T-helper 2 cell treated with Interferon-gamma antibody and Interleukin-4, amounts not matched to agents 5 μg/mL and 100 μg/mL, for 36 hours (primary cell): ENCODE measurements at regions not wholly inside any gene's neighbourhood (a gene's known extent, or its start where the extent isn't known, plus 50 kb on each side); places are given as distances from the start of the nearest gene placed in this dataset.
"Not testable (repeated sequence)": the region's sequence is repeated elsewhere in the genome, so short reads cannot be mapped to it uniquely, and the experiment has no call there.

Source experiments
- DNase-seq: peaks from one replicate; pipeline ENCODE4 v3.0.0; 2021; ENCODE audit warnings: low spot score
- H3K27ac Mint-ChIP-seq: one replicate; pipeline ENCODE4 v1.8.0; 2021; ENCODE audit warnings: mild to moderate bottlenecking, mixed read lengths
- H3K27me3 Mint-ChIP-seq: one replicate; pipeline ENCODE4 v1.8.0; 2021; ENCODE audit warnings: low read depth, mixed read lengths
- H3K36me3 Mint-ChIP-seq: one replicate; pipeline ENCODE4 v1.8.0; 2021; ENCODE audit warnings: low read depth, mixed read lengths
- H3K4me1 Mint-ChIP-seq: one replicate; pipeline ENCODE4 v1.8.0; 2021; ENCODE audit warnings: low read depth, mixed read lengths
- H3K4me3 Mint-ChIP-seq: one replicate; pipeline ENCODE4 v1.8.0; 2022; ENCODE audit warnings: mild to moderate bottlenecking, moderate library complexity, mixed read lengths
- H3K9me3 Mint-ChIP-seq: one replicate; pipeline ENCODE4 v1.8.0; 2021; ENCODE audit warnings: mixed read lengths

GRCh38 chr11:57871231-57871630 is 109.6 kb downstream of the CTNND1 start:
- no peak for DNase-seq
- no peaks in the 10 kb centered on the region for H3K9me3 Mint-ChIP-seq
- peaks cover 11% of the 10 kb centered on the region for H3K4me1 Mint-ChIP-seq
- no peaks in the 10 kb centered on the region for H3K36me3 Mint-ChIP-seq
- H3K27ac Mint-ChIP-seq, result no peak overlapping the region
- H3K4me3 Mint-ChIP-seq, result no peak overlapping the region
- no peaks in the 10 kb centered on the region for H3K27me3 Mint-ChIP-seq

GRCh38 chr11:57873196-57873911 is 111.8 kb downstream of the CTNND1 start:
- Mint-ChIP-seq H3K4me3 (peak overlapping the region; percentile 18), H3K9me3 (no peaks in the 10 kb centered on the region), H3K27ac (no peak overlapping the region), H3K36me3 (no peaks in the 10 kb centered on the region), H3K27me3 (no peaks in the 10 kb centered on the region), H3K4me1 (peaks cover 11% of the 10 kb centered on the region)
- DNase-seq, result no peak

GRCh38 chr11:57874981-57875380 is 113.4 kb downstream of the CTNND1 start:
- H3K27ac Mint-ChIP-seq, result no peak overlapping the region
- no peak overlapping the region for H3K4me3 Mint-ChIP-seq
- no peak for DNase-seq
- no peaks in the 10 kb centered on the region for H3K9me3 Mint-ChIP-seq
- no peaks in the 10 kb centered on the region for H3K27me3 Mint-ChIP-seq
- H3K4me1 Mint-ChIP-seq, result peaks cover 13% of the 10 kb centered on the region
- H3K36me3 Mint-ChIP-seq, result no peaks in the 10 kb centered on the region

DNA sequence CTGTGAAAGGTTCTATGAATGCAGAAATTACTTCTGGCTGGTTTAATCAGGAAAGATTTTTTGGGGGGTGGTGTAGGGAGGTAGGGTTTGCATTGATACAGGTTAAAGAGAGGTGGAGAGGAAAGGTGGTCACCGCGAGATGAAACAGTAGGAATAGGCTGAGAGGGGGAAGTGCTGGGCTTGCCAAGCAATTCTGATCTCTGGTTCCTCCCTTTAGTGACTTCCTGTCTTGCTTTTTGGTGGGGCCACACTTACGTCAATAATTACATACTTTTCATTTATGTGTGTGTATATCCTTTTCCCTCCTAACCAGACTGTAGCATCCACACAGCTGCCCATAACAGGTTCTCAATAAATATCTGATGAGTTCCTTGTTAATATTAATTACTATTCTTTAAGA is 120.0 kb downstream of the CTNND1 start:
- Mint-ChIP-seq H3K27me3 (no peaks in the 10 kb centered on the region), H3K4me3 (no peak overlapping the region)
- DNase-seq, result no peak

DNA sequence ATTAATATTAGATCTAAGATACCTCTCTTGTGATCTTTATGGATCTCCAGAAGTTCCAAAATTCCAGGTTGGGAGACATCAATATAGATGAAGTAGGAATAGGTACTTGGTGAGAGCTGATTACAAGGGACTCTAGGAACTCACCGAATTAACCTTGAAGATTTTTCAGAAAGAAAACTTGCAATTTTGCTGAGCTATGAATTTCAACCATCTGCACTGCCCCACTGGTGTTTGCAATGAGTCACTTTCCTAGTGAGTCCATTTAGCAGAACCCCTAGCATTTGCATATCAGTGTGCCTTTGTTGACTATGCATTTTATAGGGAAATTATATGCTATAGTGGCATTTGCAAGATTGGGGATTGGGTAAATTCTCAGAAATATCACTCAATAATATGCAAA is 122.0 kb downstream of the CTNND1 start:
- Mint-ChIP-seq H3K27ac (no peak overlapping the region), H3K4me3 (no peak overlapping the region), H3K9me3 (no peaks in the 10 kb centered on the region), H3K27me3 (no peaks in the 10 kb centered on the region), H3K4me1 (peaks cover 9% of the 10 kb centered on the region), H3K36me3 (no peaks in the 10 kb centered on the region)
- DNase-seq, result no peak

More for the DNA sequence above, 120.0 kb downstream of the CTNND1 start:
- Mint-ChIP-seq H3K36me3 (no peaks in the 10 kb centered on the region), H3K9me3 (no peaks in the 10 kb centered on the region), H3K4me1 (peaks cover 9% of the 10 kb centered on the region), H3K27ac (no peak overlapping the region)

GRCh38 chr11:57885298-57886050 is 123.9 kb downstream of the CTNND1 start:
- H3K9me3 Mint-ChIP-seq, result no peaks in the 10 kb centered on the region
- H3K4me1 Mint-ChIP-seq, result peaks cover 3% of the 10 kb centered on the region

DNA sequence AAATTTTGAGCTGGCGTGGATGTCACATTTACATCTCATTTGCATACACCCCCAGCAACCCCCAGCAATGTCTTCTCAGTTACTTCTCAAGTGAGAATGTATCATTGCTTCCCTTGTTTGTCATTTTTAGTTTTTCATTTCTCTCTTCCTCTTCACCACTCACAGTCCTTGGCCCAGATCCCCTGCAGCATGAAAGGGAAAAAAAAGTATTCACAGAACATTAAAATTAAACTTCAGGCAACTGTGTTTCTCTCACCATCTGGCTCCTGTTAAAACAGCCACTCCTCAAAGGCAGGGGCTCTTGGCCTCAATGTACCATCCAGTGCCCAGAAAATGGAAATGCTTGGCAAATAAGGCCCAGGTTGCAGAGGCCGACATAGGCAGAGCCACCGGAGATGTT is 126.8 kb downstream of the CTNND1 start:
- H3K4me3 Mint-ChIP-seq, result no peak overlapping the region
- H3K4me1 Mint-ChIP-seq, result no peaks in the 10 kb centered on the region

More at GRCh38 chr11:57885298-57886050, 123.9 kb downstream of the CTNND1 start:
- no peaks in the 10 kb centered on the region for H3K36me3 Mint-ChIP-seq
- no peak for DNase-seq
- H3K27me3 Mint-ChIP-seq, result no peaks in the 10 kb centered on the region
- H3K4me3 Mint-ChIP-seq, result no peak overlapping the region
- H3K27ac Mint-ChIP-seq, result no peak overlapping the region

DNA sequence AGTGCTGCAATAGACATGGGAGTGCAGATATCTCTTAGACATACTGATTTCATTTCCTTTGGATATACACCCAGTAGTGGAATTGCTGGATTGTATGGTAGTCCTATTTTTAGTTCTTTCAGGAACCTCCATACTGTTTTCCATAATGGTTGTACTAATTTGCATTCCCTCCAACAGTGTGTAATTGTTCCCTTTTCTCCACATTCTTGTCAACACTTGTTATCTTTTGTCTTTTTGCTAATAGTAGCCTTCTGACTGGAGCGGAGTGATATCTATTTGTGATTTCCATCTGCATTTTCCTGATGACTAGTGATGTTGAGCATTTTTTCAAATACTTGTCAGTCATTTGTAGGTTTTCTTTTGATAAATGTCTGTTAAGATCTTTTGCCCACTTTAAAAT is 128.9 kb downstream of the CTNND1 start:
- Mint-ChIP-seq H3K36me3 (no peaks in the 10 kb centered on the region), H3K4me3 (no peak overlapping the region), H3K9me3 (no peaks in the 10 kb centered on the region), H3K4me1 (no peaks in the 10 kb centered on the region), H3K27ac (no peak overlapping the region), H3K27me3 (peaks cover 2% of the 10 kb centered on the region)
- DNase-seq, result no peak

More for the DNA sequence above, 126.8 kb downstream of the CTNND1 start:
- H3K27me3 Mint-ChIP-seq, result peaks cover 2% of the 10 kb centered on the region
- H3K36me3 Mint-ChIP-seq, result no peaks in the 10 kb centered on the region
- H3K27ac Mint-ChIP-seq, result no peak overlapping the region
- H3K9me3 Mint-ChIP-seq, result no peaks in the 10 kb centered on the region
- DNase-seq, result no peak

DNA sequence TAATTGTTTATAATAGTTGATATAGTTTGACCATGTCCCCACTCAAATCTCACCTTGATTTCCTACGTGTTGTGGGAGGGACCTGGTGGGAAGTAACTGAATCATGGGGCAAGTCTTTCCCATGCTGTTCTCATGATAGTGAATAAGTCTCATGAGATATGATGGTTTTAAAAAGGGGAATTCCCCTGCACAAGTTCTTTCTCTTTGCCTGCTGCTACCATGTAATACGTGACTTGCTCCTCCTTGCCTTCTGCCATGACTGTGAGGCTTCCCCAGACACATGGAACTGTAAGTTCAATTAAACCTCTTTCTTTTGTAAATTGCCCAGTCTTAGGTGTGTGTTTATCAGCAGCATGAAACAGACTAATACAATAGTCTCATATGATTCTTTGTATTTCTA is 130.5 kb upstream of the OR9Q1 start:
- not testable (repeated sequence) for H3K4me1 Mint-ChIP-seq, DNase-seq, H3K9me3 Mint-ChIP-seq, H3K4me3 Mint-ChIP-seq, H3K27ac Mint-ChIP-seq, H3K36me3 Mint-ChIP-seq, H3K27me3 Mint-ChIP-seq

DNA sequence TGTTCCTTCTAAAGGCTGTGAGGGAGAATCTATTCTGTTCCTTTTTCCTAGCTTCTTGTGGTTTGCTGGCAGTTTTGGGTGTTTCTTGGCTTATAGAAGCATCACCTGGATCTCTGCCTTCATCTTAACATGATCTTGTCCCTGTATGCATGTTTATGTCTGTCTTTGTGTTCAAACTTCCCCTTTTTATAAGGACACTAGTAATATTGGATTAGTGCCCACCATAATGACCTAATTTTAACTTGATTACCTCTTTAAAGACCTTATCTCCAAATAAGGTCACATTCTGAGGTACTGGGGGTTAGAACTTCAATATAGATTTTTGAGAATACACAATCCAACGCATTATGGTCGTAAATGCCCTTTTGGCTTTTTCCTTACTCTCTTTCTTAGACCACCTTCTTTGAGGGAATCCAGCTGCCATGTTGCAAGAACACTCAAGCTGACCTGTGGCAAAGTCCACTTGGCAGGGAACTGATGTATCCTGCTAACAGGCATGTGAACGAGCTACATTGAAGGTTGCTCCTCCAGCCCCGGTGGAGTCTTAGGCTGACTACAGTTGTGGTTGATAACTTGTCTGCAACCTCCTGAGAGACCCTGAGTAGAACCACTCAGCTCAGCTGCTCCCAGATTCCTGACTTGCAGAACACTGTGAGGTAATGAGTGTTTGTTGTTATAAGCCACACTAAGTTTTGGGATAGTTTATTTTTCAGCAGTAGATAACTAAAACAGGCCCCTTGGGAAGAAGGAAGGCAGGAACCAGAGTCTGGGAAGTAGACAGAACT is 127.1 kb upstream of the OR9Q1 start:
- Mint-ChIP-seq H3K4me3 (no peak overlapping the region), H3K4me1 (no peaks in the 10 kb centered on the region), H3K27me3 (peaks cover 2% of the 10 kb centered on the region), H3K27ac (no peak overlapping the region), H3K9me3 (no peaks in the 10 kb centered on the region), H3K36me3 (no peaks in the 10 kb centered on the region)
- DNase-seq, result no peak

GRCh38 chr11:57899378-57899777 is 124.3 kb upstream of the OR9Q1 start:
- Mint-ChIP-seq H3K36me3 (no peaks in the 10 kb centered on the region), H3K4me3 (no peak overlapping the region), H3K27me3 (no peaks in the 10 kb centered on the region)

GRCh38 chr11:57900320-57900719 is 123.4 kb upstream of the OR9Q1 start:
- Mint-ChIP-seq H3K27me3 (no peaks in the 10 kb centered on the region), H3K4me3 (no peak overlapping the region), H3K27ac (no peak overlapping the region), H3K4me1 (no peaks in the 10 kb centered on the region), H3K36me3 (no peaks in the 10 kb centered on the region), H3K9me3 (no peaks in the 10 kb centered on the region)
- no peak for DNase-seq

More at GRCh38 chr11:57899378-57899777, 124.3 kb upstream of the OR9Q1 start:
- H3K9me3 Mint-ChIP-seq, result no peaks in the 10 kb centered on the region
- no peak overlapping the region for H3K27ac Mint-ChIP-seq
- DNase-seq, result no peak
- no peaks in the 10 kb centered on the region for H3K4me1 Mint-ChIP-seq

DNA sequence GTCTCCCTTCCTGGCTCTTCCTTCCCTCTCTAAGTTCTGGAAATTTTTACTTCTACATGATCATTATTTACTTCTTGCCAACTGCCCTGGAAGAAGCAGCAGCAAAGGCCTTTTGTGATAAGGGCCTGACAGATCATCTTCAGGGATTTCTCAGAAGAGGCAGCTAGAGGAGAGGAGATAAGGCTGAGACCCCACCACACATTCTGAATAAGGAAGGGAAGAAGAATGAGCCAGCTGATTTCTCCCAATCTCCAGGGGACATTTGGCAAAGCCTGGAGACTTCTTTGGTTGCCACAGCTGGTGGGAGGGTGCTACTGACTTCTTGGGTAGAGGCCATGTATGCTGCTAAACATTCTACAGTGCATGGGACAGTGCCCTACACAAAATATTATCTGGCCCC is 122.4 kb upstream of the OR9Q1 start:
- no peaks in the 10 kb centered on the region for H3K9me3 Mint-ChIP-seq
- no peak for DNase-seq
- no peaks in the 10 kb centered on the region for H3K4me1 Mint-ChIP-seq
- no peaks in the 10 kb centered on the region for H3K36me3 Mint-ChIP-seq
- no peaks in the 10 kb centered on the region for H3K27me3 Mint-ChIP-seq
- H3K27ac Mint-ChIP-seq, result no peak overlapping the region
- H3K4me3 Mint-ChIP-seq, result no peak overlapping the region

GRCh38 chr11:57901756-57902155 is 121.9 kb upstream of the OR9Q1 start:
- DNase-seq, result no peak
- Mint-ChIP-seq H3K27ac (no peak overlapping the region), H3K4me1 (no peaks in the 10 kb centered on the region), H3K36me3 (no peaks in the 10 kb centered on the region), H3K9me3 (no peaks in the 10 kb centered on the region), H3K27me3 (no peaks in the 10 kb centered on the region), H3K4me3 (no peak overlapping the region)
